ENCODE measurements at regions not wholly inside any gene's neighbourhood (a gene's known extent, or its start where the extent isn't known, plus 50 kb on each side); places are given as distances from the start of the nearest gene placed in this dataset.
"Not testable (repeated sequence)": the region's sequence is repeated elsewhere in the genome, so short reads cannot be mapped to it uniquely, and the experiment has no call there.

- no peak for DNase-seq
Measured at GRCh38 chr3:72032441-72033135, 247.6 kb upstream of the PROK2 start.

GRCh38 chr3:72031581-72031980 is 246.6 kb upstream of the PROK2 start:
- DNase-seq = peak; percentile 14

DNA sequence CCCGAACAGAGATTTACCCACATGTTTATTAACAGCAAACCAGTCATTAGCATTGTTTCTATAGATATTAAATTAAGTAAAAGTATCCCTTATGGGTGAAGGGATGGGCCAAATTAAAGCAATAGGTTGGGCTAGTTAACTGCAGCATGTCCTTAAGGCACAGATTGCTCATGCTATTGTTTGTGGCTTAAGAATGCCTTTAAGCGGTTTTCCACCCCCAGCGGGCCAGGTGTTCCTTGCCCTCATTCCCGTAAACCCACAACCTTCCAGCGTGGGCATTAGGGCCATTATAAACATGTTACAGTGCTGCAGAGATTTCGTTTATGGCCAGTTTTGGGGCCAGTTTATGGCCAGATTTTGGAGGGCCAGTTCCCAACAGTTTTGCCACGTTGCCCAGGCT is 245.3 kb upstream of the PROK2 start:
- DNase-seq = not testable (repeated sequence)

DNA sequence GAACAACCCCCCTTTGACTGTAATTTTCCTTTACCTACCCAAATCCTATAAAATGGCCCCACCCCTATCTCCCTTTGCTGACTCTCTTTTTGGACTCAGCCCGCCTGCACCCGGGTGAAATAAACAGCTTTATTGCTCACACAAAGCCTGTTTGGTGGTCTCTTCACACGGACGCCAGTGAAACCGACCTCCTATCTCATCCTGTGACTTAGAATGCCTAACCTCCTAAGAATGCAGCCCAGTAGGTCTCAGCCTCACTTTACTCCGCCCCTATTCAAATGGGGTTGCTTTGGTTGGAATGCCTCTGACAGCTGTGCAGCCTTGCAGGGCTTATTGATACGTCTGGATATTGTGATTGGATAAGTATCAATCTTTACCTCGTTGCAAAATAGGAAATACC is 243.8 kb upstream of the PROK2 start:
- DNase-seq = not testable (repeated sequence)

GRCh38 chr3:72028307-72028706 is 243.4 kb upstream of the PROK2 start:
- DNase-seq = not testable (repeated sequence)

DNA sequence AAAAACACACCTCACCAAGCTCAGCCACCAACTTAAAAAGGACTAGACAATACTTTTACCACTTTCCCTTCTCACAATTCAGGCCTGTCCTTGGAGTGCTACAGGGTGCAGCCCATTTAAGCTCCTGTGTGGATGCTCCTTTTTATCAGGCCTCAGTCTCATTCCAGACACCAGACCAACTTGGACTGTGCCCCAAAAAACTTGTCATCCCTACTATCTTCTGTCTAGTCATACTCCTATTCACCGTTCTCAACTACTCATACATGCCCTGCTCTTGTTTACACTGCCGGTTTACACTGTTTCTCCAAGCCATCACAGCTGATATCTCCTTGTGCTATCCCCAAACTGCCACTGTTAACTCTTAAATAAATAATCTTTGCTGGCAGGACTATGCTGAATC is 242.8 kb upstream of the PROK2 start:
- DNase-seq = not testable (repeated sequence)

- DNase-seq = no peak
Measured at GRCh38 chr3:72022027-72022426, 237.1 kb upstream of the PROK2 start.

DNA sequence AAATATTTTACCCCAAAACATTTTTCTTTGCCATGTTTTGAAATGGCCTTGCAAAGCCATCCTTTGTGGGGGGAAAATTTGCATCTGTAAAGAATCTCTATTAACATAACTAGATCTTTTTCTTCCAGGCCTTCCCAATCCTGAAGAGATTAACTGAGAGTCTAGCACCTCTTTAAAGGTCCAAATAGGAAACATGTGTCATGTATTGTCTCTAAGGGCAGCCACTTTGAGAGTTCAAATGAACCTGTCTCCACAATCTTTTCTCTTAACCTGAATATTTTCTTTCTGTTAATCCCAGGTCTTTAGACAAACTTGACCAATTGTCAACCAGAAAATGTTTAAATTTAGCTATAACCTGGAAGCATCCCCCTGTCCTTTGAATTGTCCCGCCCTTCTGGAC is 236.6 kb upstream of the PROK2 start:
- DNase-seq = no peak

- no peak for DNase-seq
Measured at GRCh38 chr3:72018343-72018984, 233.5 kb upstream of the PROK2 start.

DNA sequence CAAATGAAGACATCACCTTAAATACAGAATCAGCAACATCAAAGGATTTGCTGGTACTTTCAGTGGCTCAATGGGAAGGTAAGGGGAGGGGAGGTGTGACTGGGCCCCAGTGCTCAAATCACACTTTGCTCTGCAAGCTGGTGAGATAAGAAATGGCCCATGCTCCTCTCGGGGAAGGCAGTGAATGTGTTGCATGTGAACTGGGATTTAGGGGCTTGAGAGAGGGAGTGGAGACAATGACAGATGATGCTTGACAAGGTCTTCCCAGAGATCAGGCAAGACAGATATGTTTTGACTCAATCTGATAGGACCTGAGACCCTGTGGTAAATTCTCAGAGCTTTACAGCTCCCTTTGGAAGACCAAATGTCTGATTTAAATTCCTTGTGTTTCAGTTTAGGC is 233.0 kb upstream of the PROK2 start:
- DNase-seq = no peak

DNA sequence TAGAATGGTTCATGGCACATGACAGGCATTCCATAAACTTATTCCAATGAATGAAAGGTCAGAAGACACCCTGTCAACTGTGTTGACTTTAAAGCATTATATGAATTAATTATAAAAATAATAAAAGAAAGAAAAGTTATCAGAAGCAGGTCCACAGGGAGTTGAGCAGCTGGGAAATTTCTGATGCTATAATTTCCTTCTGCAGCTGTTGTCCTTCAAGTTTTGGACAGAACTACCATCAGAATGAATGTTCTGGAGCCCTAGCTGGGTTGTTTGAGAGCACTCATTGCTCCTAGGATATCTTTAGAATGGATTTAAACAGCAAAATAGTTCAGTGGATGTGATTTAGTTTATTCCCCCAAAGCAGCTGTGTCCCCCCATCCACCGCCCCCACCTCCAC is 232.4 kb upstream of the PROK2 start:
- DNase-seq = no peak

DNA sequence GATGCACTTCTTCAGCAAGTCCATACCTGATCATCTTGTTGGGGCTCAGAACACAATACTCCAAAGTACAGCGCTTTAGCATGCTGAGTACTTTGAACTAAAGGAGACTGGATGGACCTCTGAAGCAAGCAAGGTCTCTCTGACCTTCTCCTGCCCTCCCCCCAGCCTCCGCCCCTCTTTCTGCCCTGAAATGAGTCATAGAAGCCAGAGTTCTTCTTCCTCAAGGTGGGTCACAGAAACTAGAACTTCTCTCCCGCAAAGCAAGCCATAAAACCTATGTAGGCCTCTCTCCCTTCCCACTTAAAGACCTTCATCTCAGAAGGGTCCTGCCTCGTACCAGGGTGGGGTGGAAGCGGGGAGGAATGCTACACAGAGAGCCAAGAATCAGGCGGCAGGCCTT is 230.5 kb upstream of the PROK2 start:
- no peak for DNase-seq

DNA sequence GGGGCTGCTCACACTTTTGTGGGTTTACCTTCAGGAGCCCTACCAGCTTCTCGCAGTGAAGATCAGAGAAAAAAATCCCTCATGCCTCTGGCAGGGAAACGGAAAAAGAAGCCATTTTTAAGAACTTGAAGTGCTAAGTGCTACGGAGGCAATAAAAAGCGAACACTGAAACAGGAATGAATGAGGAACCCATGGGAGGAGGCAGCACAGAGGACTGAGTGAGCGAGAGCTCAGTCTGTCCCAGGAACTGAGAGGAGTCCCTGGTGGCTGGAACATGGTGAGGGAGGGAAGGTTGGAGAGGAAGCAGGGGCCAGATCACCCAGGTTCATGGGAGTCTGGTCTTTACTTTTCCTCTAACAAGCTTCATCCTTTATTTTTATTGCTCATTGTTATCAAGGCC is 228.1 kb upstream of the PROK2 start:
- DNase-seq = no peak

GRCh38 chr3:72012363-72012762 is 227.4 kb upstream of the PROK2 start:
- no peak for DNase-seq

DNA sequence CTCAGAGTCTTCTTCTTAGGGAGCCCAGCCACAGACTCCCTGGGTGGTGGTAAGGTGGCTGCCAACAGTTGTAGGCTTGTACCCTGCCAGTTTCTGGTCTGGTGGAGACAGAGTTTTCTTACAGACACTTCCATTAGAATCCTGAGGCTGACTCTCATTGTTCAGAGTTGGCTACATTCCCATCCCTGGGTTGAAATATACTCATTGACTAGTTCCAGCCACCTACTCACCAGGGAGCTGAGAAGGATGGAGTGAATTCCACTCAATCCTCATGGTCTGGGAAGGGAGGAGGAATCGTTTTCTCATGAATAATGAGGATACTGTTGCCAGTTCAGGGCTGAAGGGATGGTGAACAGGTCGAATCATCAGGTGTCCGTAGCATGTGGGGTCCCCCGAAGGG is 226.5 kb upstream of the PROK2 start:
- no peak for DNase-seq

DNA sequence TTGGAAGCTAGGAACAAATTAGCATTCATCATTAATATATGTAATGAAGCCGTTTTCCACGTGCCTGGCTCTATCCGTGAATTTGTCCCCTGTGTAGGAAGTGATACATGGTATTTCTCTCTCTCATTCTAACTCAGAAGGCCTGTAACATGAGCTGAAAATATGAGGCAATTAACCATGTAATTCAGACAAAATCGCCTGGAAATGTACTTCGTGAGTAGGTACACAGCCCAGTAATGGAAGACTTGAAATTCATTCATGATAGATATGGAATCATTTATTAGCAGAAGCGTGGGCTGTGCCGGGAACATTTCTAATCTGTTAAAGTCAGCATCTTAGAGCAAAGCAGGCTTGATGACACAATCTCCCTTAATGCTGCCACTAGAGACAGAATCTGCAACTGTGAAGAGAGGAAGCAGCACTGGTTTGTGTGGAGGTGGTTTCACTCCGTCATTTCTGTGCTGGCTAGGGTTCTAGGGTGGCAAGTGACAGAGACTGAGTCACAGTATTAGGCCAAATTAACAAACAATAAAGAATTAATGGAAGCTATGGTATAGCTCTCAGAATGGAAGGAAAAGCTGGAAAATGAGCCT is 225.0 kb upstream of the PROK2 start:
- no peak for DNase-seq

- peak; percentile 7 for DNase-seq
Measured at GRCh38 chr3:72008226-72008996, 223.5 kb upstream of the PROK2 start.

DNA sequence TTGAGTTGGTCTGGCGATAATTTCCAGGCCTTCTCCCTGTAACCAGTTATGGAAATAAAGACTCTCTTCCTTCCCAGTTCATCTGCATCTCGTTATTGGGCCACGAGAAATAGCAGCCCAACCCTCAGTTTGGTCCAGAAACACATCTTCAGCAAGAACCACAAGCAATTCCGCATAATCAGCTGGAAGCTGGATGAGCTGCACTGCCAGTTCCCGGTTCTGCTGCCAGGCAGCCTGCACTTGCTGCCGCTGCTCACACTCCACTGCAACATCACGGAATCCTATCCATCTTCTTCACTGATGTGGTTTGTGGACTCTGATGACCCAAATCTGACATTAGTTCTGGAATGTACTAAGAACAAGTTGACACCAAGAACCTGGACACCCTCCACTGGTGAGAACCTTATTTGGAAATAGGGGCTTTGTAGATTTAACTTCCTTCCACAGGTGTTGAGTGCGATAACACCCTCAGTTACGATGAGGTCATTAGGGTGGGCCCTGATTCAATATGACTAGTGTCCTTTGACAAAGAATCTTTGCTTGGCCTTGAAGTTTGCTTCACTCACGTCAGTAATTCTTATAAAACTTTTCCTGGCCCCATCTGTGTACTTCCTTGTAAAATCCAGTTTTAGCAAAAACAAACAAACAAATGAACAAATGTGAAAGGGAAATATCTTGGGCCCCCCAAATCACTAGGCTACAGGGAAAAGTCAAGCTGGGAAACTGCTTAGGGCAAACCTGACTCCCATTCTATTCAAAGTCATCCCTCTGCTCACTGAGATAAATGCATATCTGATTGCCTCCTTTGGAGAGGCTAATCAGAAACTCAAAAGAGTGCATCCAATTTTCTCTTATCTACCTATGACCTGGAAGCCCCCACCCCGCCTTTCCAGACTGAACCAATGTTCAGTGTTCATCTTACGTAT is 221.9 kb upstream of the PROK2 start:
- no peak for DNase-seq

DNA sequence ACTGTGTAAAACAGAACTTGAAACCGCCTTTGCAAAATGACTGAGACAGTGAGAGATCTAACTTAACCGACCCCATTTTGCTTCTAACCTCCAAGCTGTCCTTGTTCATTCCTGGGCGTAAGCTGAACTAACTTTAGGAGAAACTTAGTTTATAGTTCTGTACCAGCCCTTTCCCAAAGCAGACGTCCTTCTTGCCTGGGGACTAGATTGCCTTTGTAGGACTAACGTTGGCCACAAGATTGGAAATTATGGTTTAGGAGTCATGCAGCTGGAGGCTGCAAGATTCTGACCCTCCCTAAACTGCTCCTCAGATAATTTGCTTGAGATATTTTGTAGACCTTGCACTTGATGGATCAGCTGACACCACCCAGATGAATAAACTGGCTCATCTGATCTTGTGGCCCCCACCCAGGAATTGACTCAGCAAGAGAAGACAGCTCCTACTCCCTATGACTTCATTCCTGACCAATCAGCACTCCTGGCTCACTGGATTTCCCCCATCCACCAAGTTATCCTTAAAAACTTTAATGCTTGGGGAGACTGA is 219.9 kb upstream of the PROK2 start:
- no peak for DNase-seq

GRCh38 chr3:72003936-72004335 is 219.0 kb upstream of the PROK2 start:
- no peak for DNase-seq

DNA sequence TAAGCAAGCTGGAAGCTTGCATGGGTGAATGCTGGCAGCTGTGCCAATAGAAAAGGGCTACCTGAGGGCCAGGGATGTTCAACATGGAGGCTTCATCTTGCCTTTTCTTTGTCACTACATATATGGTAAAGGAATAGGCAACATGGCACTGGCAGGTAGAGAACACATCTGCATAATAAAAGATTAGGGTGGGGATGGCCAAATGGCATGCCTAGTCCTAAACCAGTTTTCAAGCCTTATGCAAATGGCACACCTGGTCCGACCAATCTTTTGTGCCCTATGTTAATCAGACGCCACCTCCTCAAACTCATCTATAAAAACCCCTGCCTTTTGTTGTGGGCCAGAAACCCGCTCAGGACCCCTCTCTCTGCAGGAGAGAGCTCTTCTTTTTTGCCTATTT is 216.8 kb upstream of the PROK2 start:
- DNase-seq = no peak

GRCh38 chr3:71998995-71999673 is 214.2 kb upstream of the PROK2 start:
- DNase-seq = no peak

Data from CD4-positive, alpha-beta T cell treated with Interleukin-4 for 4 hours (primary cell).